Thoracic aorta (tissue), 2 donors: ENCODE measurements at regions not wholly inside any gene's neighbourhood (a gene's known extent, or its start where the extent isn't known, plus 50 kb on each side); places are given as distances from the start of the nearest gene placed in this dataset.

ENCODE experiments used
- ATAC-seq: fragments of 150-250 bp; one replicate; pipeline ENCODE4 v1.8.0; 2017; ENCODE audit warnings: low read depth; ENCODE audit not compliant: insufficient number of reproducible peaks, low FRiP score
- DNase-seq: peaks from one replicate; pipeline ENCODE4 v3.0.0-alpha.2; 2020; ENCODE audit warnings: low spot score
- H3K27ac ChIP-seq, 2 donors: fragments of 200-600 bp; sonication (generic); 1 replicate in 1 of 2; 2 replicates in 1 of 2; pipeline ENCODE4 v1.5.1; 2016; ENCODE audit warnings: mild to moderate bottlenecking in 2 of 2, moderate library complexity in 2 of 2
- H3K27me3 ChIP-seq: fragments of 200-600 bp; sonication (generic); replicated peaks from 2 replicates; pipeline ENCODE4 v1.6.0; 2016; ENCODE audit warnings: mild to moderate bottlenecking; ENCODE audit not compliant: insufficient read depth
- H3K36me3 ChIP-seq: fragments of 200-600 bp; sonication (generic); one replicate; pipeline ENCODE4 v1.5.1; 2016
- H3K4me1 ChIP-seq, 2 donors: fragments of 200-600 bp; sonication (generic); 1 replicate in 1 of 2; 2 replicates in 1 of 2; pipeline versions ENCODE4 v1.5.1 to v1.6.0; 2016; ENCODE audit warnings: low read depth in 2 of 2, mild to moderate bottlenecking in 1 of 2; ENCODE audit not compliant: control insufficient read depth in 1 of 2
- H3K4me3 ChIP-seq: fragments of 200-600 bp; sonication (generic); 2 replicates; pipeline ENCODE4 v1.5.1; 2016; ENCODE audit warnings: mild to moderate bottlenecking
- H3K9me3 ChIP-seq: fragments of 200-600 bp; sonication (generic); 2 replicates; pipeline ENCODE4 v1.5.1; 2016
- TF ChIP-seq, protein P1 (sequence below): fragments of 200-600 bp; sonication (generic); IDR thresholded peaks from one replicate; pipeline ENCODE4 v1.5.1; 2019; ENCODE audit warnings: antibody characterized with exemption

DNA sequence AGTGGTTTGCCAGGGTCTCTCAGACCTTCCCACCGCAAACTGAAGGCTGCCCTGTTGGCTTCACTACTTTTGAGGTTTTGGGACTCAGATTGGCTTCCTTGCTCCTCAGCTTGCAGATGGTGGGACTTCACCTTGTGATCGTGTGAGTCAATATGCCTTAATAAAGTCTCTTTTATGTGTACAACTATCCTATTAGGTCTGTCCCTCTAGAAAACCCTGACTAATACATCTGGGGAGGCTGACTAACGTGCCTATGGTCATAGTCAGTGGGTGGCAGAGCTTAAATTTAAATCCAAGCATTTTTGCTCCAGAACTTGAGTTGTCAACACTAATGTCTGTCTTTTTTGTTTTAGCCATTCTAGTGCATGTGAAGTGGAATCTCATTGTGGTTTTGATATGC is 76.5 kb upstream of the CHODL start:
- no peak overlapping the region for H3K27ac ChIP-seq
- H3K9me3 ChIP-seq: no peaks in the 10 kb centered on the region
- no peaks in the 10 kb centered on the region for H3K4me1 ChIP-seq
- no peak overlapping the region for H3K4me3 ChIP-seq
- ATAC-seq: no peak
- H3K36me3 ChIP-seq: no peaks in the 10 kb centered on the region
- DNase-seq: no peak
- H3K27me3 ChIP-seq: no peaks in the 10 kb centered on the region
- TF ChIP-seq, protein P1, sequence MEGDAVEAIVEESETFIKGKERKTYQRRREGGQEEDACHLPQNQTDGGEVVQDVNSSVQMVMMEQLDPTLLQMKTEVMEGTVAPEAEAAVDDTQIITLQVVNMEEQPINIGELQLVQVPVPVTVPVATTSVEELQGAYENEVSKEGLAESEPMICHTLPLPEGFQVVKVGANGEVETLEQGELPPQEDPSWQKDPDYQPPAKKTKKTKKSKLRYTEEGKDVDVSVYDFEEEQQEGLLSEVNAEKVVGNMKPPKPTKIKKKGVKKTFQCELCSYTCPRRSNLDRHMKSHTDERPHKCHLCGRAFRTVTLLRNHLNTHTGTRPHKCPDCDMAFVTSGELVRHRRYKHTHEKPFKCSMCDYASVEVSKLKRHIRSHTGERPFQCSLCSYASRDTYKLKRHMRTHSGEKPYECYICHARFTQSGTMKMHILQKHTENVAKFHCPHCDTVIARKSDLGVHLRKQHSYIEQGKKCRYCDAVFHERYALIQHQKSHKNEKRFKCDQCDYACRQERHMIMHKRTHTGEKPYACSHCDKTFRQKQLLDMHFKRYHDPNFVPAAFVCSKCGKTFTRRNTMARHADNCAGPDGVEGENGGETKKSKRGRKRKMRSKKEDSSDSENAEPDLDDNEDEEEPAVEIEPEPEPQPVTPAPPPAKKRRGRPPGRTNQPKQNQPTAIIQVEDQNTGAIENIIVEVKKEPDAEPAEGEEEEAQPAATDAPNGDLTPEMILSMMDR: no peak

DNA sequence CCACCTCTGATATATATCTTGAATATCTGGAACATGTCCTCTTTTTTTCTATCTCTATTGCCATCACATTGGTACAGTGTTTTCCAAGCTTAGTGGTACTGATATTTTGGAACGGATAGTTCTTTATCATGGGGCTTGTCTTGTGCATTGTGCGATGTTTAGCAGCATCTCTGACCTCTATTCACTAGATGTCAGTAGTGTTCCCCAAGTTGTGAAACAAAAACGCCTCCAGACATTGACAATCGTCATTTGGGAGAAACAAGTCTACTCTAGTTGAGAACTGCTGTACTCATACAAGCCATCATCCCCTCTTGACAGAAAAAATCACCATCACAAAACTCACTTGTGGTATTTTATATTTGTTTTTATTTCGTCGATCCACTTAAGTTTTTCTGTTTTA is 79.7 kb upstream of the CHODL start:
- ATAC-seq: no peak
- Histone ChIP-seq H3K9me3 (no peaks in the 10 kb centered on the region), H3K4me1 (no peaks in the 10 kb centered on the region), H3K4me3 (no peak overlapping the region), H3K27ac (no peak overlapping the region), H3K36me3 (no peaks in the 10 kb centered on the region), H3K27me3 (no peaks in the 10 kb centered on the region)
- DNase-seq: no peak
- TF ChIP-seq, protein P1: no peak

DNA sequence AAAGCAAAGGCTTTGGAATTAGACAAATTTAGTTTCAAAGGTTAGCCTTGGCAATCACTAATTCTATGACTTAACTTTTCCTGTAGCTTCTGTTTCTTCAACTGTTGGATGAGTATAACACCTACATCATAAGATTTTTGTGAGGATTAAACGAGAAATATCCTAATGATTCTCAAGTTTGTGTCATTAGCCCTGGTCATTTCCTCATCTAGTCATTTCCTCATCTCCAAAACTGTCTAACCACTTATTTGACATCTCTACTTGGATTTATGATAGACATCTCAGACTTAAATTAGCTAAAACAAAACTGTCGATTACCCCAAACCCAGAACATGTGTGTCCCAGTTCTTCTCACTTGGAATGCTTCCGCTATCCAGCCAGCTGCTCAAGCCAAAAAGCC is 80.2 kb upstream of the CHODL start:
- Histone ChIP-seq H3K27me3 (no peaks in the 10 kb centered on the region), H3K9me3 (no peaks in the 10 kb centered on the region), H3K36me3 (no peaks in the 10 kb centered on the region), H3K27ac (no peak overlapping the region), H3K4me1 (no peaks in the 10 kb centered on the region), H3K4me3 (no peak overlapping the region)
- DNase-seq (no peak), ATAC-seq (no peak)
- TF ChIP-seq, protein P1: no peak

DNA sequence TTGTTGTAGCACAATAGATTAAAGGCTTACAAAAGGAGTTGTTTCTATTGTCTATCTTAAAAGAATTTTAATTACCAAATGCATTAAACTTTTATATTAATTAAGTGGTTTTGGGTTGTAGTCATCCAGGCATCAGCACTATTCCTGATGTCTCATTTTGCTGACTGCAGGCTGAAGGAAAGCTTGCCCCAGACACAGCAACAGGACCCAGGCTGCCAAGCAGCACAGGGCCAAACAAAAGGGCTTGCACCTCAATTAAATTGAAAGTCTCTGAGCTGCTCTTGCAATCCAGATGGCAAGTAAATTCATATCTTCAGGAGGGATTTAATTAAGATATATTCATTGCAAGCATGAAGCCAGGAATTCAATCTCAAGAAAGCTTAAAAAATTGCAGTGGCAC is 80.7 kb upstream of the CHODL start:
- no peaks in the 10 kb centered on the region for H3K9me3 ChIP-seq
- no peak overlapping the region for H3K4me3 ChIP-seq
- ATAC-seq (no peak), DNase-seq (no peak)
- H3K4me1 ChIP-seq: no peaks in the 10 kb centered on the region
- no peaks in the 10 kb centered on the region for H3K27me3 ChIP-seq
- no peaks in the 10 kb centered on the region for H3K36me3 ChIP-seq
- H3K27ac ChIP-seq: no peak overlapping the region
- TF ChIP-seq, protein P1: no peak

DNA sequence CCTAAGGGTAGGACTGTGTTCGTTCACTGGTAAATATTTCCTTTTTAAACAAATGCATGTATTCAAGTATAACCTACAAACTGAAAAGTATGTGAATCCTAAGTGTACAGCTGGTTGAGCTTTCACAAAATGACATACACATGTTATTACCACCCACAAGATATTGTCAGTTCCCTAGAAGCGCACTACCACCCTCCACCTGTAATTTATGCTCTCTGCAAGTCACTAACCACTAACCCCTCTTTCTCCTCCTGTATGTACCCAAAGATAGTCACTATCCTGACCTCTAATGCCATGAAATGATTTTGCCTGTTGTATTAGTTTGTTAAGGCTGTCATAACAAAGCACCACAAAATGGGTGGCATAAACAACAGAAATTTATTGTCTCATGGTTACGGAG is 82.8 kb upstream of the CHODL start:
- Histone ChIP-seq H3K4me3 (no peak overlapping the region), H3K27ac (no peak overlapping the region), H3K4me1 (no peaks in the 10 kb centered on the region), H3K9me3 (no peaks in the 10 kb centered on the region), H3K36me3 (no peaks in the 10 kb centered on the region), H3K27me3 (no peaks in the 10 kb centered on the region)
- ATAC-seq: no peak
- no peak for DNase-seq
- TF ChIP-seq, protein P1: no peak
